ENCODE measurements at regions not wholly inside any gene's neighbourhood (a gene's known extent, or its start where the extent isn't known, plus 50 kb on each side); places are given as distances from the start of the nearest gene placed in this dataset.

- Histone ChIP-seq H4K20me1 (replicated peaks; ENCODE audit: control insufficient read depth, extremely low read depth, insufficient read depth, low read length) (no peaks in the 10 kb centered on the region), H3K27me3 (ENCODE audit: control insufficient read depth in 2 of 2, insufficient read depth in 2 of 2, low read length in 2 of 2) (no peaks in the 10 kb centered on the region), H3K4me3 (replicated peaks in 1 of 3; ENCODE audit: insufficient read depth in 1 of 3, low read depth in 1 of 3, low read length in 3 of 3) (no peak overlapping the region), H3K9me3 (replicated peaks; ENCODE audit: control insufficient read depth, insufficient read depth, low read length) (no peaks in the 10 kb centered on the region), H2AFZ (ENCODE audit: low read depth, low read length) (no peak overlapping the region), H3K4me1 (ENCODE audit: control insufficient read depth, extremely low read depth, insufficient read depth, low read length) (no peaks in the 10 kb centered on the region), H3K9me1 (replicated peaks; ENCODE audit: control insufficient read depth, extremely low read depth, insufficient read depth, low read length) (no peaks in the 10 kb centered on the region), H3K79me2 (ENCODE audit: control insufficient read depth, insufficient read depth, low read length) (no peaks in the 10 kb centered on the region), H3K9ac (replicated peaks; ENCODE audit: extremely low read depth, insufficient read depth, low read length) (no peak overlapping the region), H3K27ac (ENCODE audit: insufficient read depth, low read depth, low read length) (no peak overlapping the region), H3K36me3 (ENCODE audit: control insufficient read depth in 2 of 2, extremely low read depth in 1 of 2, insufficient read depth in 2 of 2, low read length in 2 of 2) (no peaks in the 10 kb centered on the region), H3K4me2 (ENCODE audit: insufficient read depth, low read length) (no peak overlapping the region)
- BruUV-seq (replicated peaks): no TSS peak
- dilution Hi-C loops (cut with MboI; ENCODE audit: extremely low pct_ligation_motif_present, low sequenced_read_pairs): no loop called here
- ChIA-PET POLR2A (no interaction called here), CTCF (no interaction called here)
- DNase-seq (ENCODE audit: low read depth, low spot score) (no peak), FAIRE-seq (no peak)
- intact Hi-C loops (cut with micrococcal nuclease): no loop called here
- TF ChIP-seq POLR2AphosphoS5 (IDR thresholded peaks at IDR 0.05; ENCODE audit: insufficient read depth, low read depth, low read length) (no peak), MYC (IDR thresholded peaks at IDR 0.05; ENCODE audit: low read depth, low read length) (no peak), GATA2 (IDR thresholded peaks at IDR 0.05; ENCODE audit: insufficient read depth, insufficient read length, low read depth, low read length) (no peak), POLR2A (IDR thresholded peaks at IDR 0.05; ENCODE audit: low read depth, low read length) (no peak), CTCF (IDR thresholded peaks at IDR 0.05; ENCODE audit: extremely low read depth in 1 of 2, insufficient read depth in 1 of 2, low read depth in 1 of 2, low read length in 2 of 2) (no peak), FOS (IDR thresholded peaks at IDR 0.05; ENCODE audit: borderline replicate concordance, insufficient read depth, low read length) (no peak), EZH2 (IDR thresholded peaks at IDR 0.05; ENCODE audit: borderline replicate concordance, low read depth, low read length, severe bottlenecking) (no peak), MAX (IDR thresholded peaks at IDR 0.05; ENCODE audit: insufficient read depth, insufficient read length) (no peak), JUN (IDR thresholded peaks at IDR 0.05; ENCODE audit: borderline replicate concordance, insufficient read depth, insufficient read length, low read depth) (no peak)
These were observed 97.7 kb upstream of the IFNG-AS1 start for GRCh38 chr12:67891596-67891995.
